ENCODE measurements at regions not wholly inside any gene's neighbourhood (a gene's known extent, or its start where the extent isn't known, plus 50 kb on each side); places are given as distances from the start of the nearest gene placed in this dataset.
"Not testable (repeated sequence)": the region's sequence is repeated elsewhere in the genome, so short reads cannot be mapped to it uniquely, and the experiment has no call there.

DNA sequence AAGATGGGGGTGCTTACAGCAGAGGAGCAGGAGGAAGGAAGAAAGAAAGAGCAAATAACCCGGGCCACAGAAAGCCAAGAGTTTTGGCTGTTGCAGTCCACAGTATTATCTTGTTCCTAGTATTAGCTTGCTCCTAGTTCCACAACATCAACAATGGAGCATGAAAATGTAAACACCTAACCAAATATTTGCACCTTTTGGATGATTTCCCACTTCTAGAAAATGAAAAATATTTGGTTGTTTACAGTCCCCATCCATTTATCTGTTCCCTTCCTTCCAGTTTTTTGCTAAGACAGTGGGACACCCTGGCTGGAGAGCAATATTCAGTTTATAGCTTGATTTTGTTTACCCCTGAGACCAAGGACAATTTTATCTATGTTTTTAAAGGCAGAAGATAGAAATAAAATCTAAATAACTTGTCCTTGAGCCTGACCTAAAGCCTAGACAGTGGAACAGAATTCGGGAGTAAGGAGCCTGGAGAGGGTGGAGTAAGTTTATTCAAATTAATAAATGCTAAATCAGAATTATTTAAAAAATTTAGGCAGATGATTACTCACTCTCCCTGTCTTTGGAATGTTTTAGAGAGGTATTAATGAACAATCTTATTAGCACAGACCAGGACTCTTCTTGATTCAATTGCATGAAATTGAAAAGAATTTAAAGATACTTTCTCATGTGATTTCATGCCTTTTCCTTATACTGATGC lies 51.6 kb downstream of the RESF1 start:
- DNase-seq (ENCODE audit: low read depth) = no peak

- no peak for DNase-seq (ENCODE audit: low read depth)
Measured at GRCh38 chr12:32012249-32012785, 53.1 kb downstream of the RESF1 start.

GRCh38 chr12:32015036-32015435 lies 55.8 kb downstream of the RESF1 start:
- DNase-seq (ENCODE audit: low read depth) = no peak

DNA sequence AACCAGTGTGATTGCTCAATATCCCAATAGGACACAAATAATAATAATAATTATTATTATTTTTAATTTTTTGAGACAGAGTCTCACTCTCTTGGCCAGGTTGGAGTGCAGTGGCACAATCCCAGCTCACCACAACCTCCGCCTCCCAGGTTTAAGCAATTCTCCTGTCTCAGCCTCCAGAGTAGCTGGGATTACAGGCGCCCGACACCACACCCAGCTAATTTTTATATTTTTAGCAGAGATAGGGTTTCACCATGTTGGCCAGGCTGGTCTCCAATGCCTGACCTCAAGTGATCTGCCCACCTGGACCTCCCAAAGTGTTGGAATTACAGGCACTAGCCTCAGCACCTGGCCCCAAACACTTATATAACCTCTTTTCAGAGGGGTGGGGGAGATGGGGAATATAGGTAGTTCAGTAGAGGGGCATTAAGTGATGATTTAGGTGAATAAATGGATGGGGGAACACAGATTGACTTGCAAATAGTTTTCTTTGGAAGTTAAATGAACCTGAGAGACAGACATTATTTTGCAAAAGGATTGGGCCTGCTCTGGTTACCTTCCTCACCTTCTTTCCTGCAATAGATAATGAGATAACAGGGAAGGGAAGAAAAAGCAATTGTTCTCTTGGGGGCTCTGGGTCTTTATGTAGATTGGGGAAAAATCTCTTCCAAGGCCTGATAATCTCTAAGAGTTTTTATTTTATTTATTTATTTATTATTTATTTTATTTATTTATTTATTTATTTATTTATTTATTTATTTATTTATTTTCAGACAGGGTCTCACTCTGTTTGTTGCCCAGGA lies 57.7 kb downstream of the RESF1 start:
- no peak for DNase-seq (ENCODE audit: low read depth)

DNA sequence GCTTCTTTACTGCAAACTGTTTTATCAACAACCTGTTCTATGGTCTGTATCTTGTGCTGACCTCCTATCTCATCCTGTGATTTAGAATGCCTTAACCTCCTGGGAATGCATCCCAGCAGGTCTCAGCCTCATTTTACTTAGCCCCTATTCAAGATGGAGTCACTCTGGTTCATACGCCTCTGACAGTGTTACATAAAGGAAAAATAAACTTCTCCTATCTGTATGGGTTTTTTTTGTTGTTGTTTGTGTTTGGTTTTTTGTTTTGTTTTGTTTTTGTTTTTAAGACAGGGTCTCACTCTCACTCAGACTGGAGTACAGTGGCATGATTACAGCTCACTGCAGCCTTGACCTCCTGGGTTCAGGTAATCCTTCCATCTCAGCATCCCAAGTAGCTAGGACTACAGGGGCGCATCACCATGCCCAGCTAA lies 62.1 kb downstream of the RESF1 start:
- no peak for DNase-seq (ENCODE audit: low read depth)

DNA sequence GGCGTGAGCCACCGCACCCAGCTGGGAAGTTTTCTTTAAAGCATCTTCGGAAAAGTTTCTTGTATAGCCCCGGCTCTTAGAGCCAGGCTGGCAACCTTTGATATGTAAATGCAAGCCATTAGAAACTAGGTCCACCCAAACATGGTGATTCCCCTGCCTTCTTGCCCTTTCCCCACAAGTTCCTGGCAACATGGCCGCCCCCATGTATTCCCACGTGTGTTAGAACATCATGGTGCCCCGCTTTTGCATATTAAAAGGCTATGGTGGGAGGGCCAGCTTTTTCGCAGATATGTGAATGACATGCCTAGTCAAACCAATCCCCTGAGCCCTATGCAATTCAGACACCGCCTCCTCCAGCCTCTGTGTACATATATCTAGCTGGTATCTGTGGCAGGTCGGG lies 63.2 kb downstream of the RESF1 start:
- not testable (repeated sequence) for DNase-seq (ENCODE audit: low read depth)

GRCh38 chr12:32023861-32024260 lies 64.6 kb downstream of the RESF1 start:
- DNase-seq (ENCODE audit: low read depth) = not testable (repeated sequence)

DNA sequence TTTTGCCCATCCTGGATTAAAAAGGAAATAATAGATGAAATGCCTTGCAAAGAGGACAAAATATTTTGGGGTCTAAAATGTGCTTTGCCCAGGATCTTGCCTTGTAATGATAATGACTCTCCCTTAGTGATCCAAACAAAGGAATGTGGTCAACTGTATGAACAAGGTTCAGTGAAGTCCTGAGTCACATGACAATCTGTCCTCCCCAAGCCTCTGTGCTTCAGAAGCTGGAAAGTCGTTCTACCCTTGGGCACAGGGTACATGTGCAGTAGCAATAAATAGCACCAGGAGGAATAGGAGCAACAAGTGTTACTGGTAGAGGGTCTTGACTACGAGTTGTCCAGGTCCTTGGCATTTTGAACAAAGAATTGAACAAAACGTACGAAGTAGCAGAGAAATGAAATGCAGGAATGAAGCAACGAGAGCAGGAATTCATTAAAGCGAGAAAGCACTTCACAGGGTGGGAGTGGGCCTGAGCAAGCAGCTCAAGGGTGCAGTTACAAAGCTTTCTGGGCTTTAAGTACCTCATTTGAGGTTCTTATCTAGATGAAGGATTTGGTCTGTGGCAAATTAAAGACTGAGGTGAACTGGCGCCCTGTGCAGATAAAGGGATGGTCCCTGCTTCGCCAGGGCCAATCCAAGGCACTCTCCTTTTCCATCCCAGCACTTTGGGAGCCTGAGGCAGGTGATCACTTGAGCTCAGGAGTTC lies 65.8 kb downstream of the RESF1 start:
- no peak for DNase-seq (ENCODE audit: low read depth)

DNA sequence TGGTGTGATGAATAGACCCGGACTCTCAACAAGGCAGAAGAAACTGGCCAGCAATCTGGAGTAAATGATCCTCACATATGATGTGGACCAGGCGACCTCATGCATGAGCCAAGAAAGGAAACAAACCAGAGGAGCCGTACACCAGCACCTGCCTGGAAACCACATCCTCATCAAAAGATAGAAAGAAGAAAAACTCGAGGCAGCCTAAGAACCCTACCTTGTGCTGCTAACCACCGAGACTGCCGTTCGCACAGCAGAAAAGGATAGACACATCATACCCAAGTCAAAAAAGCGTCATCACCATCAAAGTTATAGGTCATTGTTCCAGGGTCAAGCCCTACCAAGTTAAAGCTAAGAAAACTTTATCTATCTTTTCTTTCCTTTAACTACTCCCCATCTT lies 66.7 kb downstream of the RESF1 start:
- DNase-seq (ENCODE audit: low read depth) = no peak

GRCh38 chr12:32027684-32028365 lies 68.6 kb downstream of the RESF1 start:
- DNase-seq (ENCODE audit: low read depth) = no peak

DNA sequence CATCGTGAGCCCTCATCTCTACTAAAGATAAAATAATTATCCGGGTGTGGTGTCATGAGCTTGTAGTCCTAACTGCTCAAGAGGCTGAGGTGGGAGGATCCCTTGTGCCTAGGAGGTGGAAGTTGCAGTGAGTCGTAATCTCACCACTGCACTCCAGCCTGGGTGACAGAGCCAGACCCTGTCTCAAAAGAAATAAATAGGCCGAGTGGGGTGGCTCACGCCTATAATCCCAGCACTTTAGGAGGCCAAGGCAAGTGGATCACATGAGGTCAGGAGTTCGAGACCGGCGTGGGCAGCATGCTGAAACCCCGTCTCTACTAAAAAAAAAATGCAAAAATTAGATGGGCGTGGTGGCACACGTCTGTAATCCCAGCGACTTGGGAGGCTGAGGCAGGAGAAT lies 70.9 kb downstream of the RESF1 start:
- DNase-seq (ENCODE audit: low read depth) = no peak

DNA sequence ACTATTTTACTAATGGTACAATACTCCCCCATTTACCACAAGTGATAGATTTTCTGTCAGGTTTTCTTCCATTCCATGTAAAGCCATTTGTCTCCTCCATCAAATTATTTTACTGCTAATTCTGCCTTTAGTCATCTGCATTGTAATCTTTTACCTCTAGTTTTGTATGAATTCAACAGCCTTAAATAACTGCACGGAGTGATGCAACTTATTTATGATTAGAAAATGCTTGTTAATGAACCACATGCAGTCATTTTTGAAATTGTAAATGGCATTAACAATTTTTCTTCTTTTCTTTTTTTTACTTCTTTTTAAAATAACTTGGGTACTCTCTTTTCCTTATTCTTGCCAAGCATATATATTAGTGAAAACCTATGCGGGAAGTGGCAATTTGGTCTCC lies 71.5 kb downstream of the RESF1 start:
- DNase-seq (ENCODE audit: low read depth) = no peak

- no peak for DNase-seq (ENCODE audit: low read depth)
Measured at GRCh38 chr12:32031109-32031508, 71.9 kb downstream of the RESF1 start.

GRCh38 chr12:32032205-32032810 lies 73.1 kb downstream of the RESF1 start:
- DNase-seq (ENCODE audit: low read depth) = no peak

GRCh38 chr12:32033406-32033805 lies 73.2 kb upstream of the BICD1 start:
- no peak for DNase-seq (ENCODE audit: low read depth)

DNA sequence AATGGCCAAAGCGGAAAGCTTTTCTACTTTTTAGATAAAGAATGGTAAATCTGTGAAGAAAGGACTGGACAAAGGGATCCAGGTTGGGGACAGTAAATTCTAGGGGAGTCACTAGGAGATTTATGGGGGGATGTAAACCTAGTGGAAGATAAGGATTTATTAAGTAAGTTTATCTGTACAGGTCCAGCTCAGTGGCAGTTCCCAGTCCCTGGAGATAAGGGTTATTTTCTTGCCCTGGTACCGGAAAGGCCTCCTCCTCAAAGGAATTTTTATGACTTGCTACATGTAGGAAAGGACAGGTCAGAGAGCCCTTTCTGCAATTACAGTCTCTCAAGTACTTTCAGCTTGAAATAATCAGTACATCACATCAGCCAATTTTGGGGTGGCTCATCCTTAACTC lies 72.6 kb upstream of the BICD1 start:
- no peak for DNase-seq (ENCODE audit: low read depth)

DNA sequence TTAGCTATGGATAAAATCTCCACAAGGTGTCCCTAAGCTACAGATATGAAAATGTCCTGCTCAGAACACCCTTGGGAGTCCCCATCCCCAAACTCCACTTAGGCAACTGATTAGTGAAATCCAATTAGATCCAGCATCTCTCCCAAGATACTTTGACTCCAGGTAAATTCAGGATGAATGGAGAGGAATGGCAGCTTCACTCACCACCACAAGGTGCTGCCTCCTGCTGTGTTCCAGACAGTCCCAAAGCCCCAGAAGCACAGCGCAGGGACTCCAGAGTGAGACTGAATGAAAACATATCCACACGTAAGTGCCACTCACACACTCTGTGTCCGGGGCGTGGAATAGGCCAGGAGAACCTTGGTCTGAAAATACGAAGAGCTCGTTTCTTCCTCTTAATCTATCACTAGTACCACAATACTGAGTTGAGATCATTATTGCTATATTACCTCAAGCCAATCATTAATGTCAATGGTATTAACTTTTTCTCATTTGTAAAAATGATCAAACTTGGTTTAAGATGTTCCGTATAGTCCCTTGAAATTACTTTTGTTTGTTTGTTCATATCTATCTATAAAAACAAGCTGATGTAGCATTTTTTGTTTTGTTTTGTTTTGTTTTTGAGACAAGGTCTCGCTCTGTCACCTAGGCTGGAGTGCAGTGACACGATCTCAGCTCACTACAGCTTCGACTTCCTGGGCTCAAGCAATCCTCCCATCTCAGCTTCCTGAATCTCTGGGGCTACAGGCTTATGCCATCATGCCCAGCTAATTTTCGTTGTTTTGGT lies 70.0 kb upstream of the BICD1 start:
- DNase-seq (ENCODE audit: low read depth) = no peak

DNA sequence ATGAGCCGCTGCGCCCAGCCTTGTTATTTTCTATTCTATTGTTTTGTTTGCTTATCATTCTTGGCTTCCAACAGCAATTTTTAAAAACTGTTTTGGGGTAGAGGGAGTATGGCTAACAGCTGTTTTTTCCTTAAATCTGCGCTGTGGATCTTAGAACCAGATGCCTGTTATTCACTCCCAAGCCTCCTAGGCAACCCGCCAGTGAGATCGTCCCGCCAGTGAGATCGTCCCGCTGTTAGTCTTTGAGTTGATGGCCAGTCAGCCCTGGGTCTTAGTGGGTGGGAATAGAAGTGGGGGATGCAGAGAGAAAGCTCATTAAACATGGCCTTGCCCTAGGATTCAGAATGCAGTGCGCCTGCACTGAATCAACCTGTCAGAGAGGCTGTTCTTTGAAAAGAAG lies 67.3 kb upstream of the BICD1 start:
- no peak for DNase-seq (ENCODE audit: low read depth)

- DNase-seq (ENCODE audit: low read depth) = no peak
Measured at GRCh38 chr12:32039917-32040575, 66.6 kb upstream of the BICD1 start.

DNA sequence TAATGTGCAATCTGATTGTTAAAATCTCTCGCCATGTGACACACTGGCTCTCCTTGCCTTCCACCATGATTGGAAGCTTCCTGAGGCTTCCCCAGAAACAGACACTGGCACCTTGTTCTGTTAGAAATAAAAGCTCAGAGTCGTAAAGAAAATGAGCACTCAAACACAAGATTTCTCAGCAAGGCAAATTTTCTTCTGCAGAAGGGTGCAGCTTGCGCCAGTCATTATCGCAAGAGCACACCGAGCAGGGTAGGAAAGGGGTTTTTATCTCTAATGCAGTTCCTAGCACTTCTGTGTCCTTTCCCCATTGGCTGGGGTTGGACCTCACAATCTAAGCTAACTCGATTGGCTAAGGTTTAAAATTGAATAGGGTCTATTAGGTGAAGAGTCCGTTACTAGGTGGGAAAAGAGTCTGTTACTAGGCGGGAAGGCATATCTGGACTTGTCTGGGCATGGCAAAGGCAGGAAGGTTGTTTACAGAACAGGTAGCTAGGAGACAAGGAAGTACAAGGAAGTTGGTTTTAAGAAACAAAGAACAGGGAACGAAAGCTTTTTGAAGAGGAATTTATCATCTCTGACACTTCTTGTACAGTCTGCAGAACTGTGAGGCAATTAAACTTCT lies 62.6 kb upstream of the BICD1 start:
- no peak for DNase-seq (ENCODE audit: low read depth)
